ENCODE measurements at regions not wholly inside any gene's neighbourhood (a gene's known extent, or its start where the extent isn't known, plus 50 kb on each side); places are given as distances from the start of the nearest gene placed in this dataset.

DNA sequence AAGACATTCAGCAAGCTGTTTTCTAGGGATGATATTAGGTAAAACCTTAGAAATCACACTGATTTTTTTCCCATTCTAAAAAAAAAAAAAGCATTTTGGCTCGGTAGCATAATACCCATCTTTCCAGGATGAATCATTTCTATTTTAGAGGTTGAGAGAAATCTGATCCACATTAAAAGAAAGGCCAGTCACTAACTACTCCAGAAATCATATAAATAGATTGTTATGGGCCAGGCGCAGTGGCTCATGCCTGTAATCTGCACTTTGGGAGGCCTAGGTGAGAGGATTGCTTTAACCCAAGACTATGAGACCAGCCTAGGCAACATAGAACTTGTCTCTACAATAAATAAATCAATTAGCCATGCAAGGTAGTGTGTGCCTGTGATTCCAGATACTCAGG is 164.3 kb downstream of the BAMBI start:
- Histone ChIP-seq H4K20me1 (ENCODE audit: insufficient read depth) (no peaks in the 10 kb centered on the region), H3K9ac (ENCODE audit: low read length) (no peak overlapping the region), H3K4me2 (ENCODE audit: low read length) (no peak overlapping the region), H3K9me2 (ENCODE audit: insufficient read depth) (no peaks in the 10 kb centered on the region), H3K27ac (ENCODE audit: low read depth, low read length) (no peak overlapping the region), H3K36me3 (ENCODE audit: control insufficient read depth in 1 of 2, insufficient read depth in 2 of 2, low read length in 2 of 2) (no peaks in the 10 kb centered on the region), H3K9me3 (ENCODE audit: control insufficient read depth in 1 of 2, insufficient read depth in 1 of 2, low read depth in 1 of 2, low read length in 2 of 2) (peaks cover 0 to 9% of the 10 kb centered on the region in 2 experiments; a peak in 2 of 4 replicates), H2AFZ (ENCODE audit: low read depth, low read length, poor library complexity, severe bottlenecking) (no peak overlapping the region), H3K4me1 (ENCODE audit: control insufficient read depth in 1 of 2, insufficient read depth in 2 of 2, low read length in 2 of 2) (peaks cover 25 to 30% of the 10 kb centered on the region in 2 experiments), H3K79me2 (ENCODE audit: insufficient read depth, low read length) (no peaks in the 10 kb centered on the region), H3K4me3 (replicated peaks in 1 of 2; ENCODE audit: low read depth in 1 of 2, low read length in 2 of 2) (no peak overlapping the region), H3K27me3 (ENCODE audit: insufficient read depth, low read length) (no peaks in the 10 kb centered on the region)
- ChIA-PET RAD21 (ENCODE audit: low non-redundant PET in 1 of 2, low total read pairs in 2 of 2, uncharacterized antibody in 2 of 2, unreplicated experiment in 2 of 2) (no interaction called here), POLR2A (no interaction called here), CTCF (no interaction called here)
- intact Hi-C loops (cut with micrococcal nuclease): no loop called here
- TF ChIP-seq EZH2phosphoT487 (IDR thresholded peaks at IDR 0.05; ENCODE audit: borderline replicate concordance): no peak
- no peak for TF ChIP-seq YY1 (IDR thresholded peaks at IDR 0.05; ENCODE audit: extremely low read depth, insufficient replicate concordance, low read depth, low read length)
- TF ChIP-seq SIN3A (IDR thresholded peaks at IDR 0.05; ENCODE audit: low read depth): no peak
- no peak for TF ChIP-seq CEBPB (IDR thresholded peaks at IDR 0.05; ENCODE audit: low read depth)
- TF ChIP-seq CBX3 (IDR thresholded peaks at IDR 0.05; ENCODE audit: low read depth): no peak
- TF ChIP-seq, protein P1, sequence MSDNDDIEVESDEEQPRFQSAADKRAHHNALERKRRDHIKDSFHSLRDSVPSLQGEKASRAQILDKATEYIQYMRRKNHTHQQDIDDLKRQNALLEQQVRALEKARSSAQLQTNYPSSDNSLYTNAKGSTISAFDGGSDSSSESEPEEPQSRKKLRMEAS (IDR thresholded peaks at IDR 0.05): no peak
- TF ChIP-seq EGR1 (IDR thresholded peaks at IDR 0.05; ENCODE audit: low read depth): no peak
- TF ChIP-seq, protein P2, sequence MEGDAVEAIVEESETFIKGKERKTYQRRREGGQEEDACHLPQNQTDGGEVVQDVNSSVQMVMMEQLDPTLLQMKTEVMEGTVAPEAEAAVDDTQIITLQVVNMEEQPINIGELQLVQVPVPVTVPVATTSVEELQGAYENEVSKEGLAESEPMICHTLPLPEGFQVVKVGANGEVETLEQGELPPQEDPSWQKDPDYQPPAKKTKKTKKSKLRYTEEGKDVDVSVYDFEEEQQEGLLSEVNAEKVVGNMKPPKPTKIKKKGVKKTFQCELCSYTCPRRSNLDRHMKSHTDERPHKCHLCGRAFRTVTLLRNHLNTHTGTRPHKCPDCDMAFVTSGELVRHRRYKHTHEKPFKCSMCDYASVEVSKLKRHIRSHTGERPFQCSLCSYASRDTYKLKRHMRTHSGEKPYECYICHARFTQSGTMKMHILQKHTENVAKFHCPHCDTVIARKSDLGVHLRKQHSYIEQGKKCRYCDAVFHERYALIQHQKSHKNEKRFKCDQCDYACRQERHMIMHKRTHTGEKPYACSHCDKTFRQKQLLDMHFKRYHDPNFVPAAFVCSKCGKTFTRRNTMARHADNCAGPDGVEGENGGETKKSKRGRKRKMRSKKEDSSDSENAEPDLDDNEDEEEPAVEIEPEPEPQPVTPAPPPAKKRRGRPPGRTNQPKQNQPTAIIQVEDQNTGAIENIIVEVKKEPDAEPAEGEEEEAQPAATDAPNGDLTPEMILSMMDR (IDR thresholded peaks at IDR 0.05 in 2 of 3, conservative IDR thresholded peaks at IDR 0.05 in 1 of 3; ENCODE audit: borderline replicate concordance in 1 of 3, insufficient read depth in 1 of 3, low read depth in 2 of 3, low read length in 2 of 3): no peak
- no peak for TF ChIP-seq SP1 (IDR thresholded peaks at IDR 0.05; ENCODE audit: low read depth)
- TF ChIP-seq, protein P3, sequence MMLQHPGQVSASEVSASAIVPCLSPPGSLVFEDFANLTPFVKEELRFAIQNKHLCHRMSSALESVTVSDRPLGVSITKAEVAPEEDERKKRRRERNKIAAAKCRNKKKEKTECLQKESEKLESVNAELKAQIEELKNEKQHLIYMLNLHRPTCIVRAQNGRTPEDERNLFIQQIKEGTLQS (IDR thresholded peaks at IDR 0.05): no peak
- TF ChIP-seq TCF7L2 (IDR thresholded peaks at IDR 0.05; ENCODE audit: borderline replicate concordance, extremely low read depth, insufficient read depth, insufficient read length): no peak
- no peak for TF ChIP-seq JUND (IDR thresholded peaks at IDR 0.05)
- TF ChIP-seq SRF (IDR thresholded peaks at IDR 0.05; ENCODE audit: low read depth): no peak
- TF ChIP-seq POLR2AphosphoS5 (IDR thresholded peaks at IDR 0.05; ENCODE audit: low read depth, low read length): no peak
- TF ChIP-seq FOSL1 (IDR thresholded peaks at IDR 0.05; ENCODE audit: low read depth): no peak
- TF ChIP-seq POLR2A (IDR thresholded peaks at IDR 0.05; ENCODE audit: borderline replicate concordance, extremely low read depth, insufficient read depth, insufficient read length): no peak
- no peak for TF ChIP-seq ZFX (IDR thresholded peaks at IDR 0.05)
- TF ChIP-seq, protein P4, sequence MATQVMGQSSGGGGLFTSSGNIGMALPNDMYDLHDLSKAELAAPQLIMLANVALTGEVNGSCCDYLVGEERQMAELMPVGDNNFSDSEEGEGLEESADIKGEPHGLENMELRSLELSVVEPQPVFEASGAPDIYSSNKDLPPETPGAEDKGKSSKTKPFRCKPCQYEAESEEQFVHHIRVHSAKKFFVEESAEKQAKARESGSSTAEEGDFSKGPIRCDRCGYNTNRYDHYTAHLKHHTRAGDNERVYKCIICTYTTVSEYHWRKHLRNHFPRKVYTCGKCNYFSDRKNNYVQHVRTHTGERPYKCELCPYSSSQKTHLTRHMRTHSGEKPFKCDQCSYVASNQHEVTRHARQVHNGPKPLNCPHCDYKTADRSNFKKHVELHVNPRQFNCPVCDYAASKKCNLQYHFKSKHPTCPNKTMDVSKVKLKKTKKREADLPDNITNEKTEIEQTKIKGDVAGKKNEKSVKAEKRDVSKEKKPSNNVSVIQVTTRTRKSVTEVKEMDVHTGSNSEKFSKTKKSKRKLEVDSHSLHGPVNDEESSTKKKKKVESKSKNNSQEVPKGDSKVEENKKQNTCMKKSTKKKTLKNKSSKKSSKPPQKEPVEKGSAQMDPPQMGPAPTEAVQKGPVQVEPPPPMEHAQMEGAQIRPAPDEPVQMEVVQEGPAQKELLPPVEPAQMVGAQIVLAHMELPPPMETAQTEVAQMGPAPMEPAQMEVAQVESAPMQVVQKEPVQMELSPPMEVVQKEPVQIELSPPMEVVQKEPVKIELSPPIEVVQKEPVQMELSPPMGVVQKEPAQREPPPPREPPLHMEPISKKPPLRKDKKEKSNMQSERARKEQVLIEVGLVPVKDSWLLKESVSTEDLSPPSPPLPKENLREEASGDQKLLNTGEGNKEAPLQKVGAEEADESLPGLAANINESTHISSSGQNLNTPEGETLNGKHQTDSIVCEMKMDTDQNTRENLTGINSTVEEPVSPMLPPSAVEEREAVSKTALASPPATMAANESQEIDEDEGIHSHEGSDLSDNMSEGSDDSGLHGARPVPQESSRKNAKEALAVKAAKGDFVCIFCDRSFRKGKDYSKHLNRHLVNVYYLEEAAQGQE (IDR thresholded peaks at IDR 0.05; ENCODE audit: low read depth): no peak
- TF ChIP-seq RAD21 (IDR thresholded peaks at IDR 0.05; ENCODE audit: low read depth): no peak
- no TSS peak for BruUV-seq (replicated peaks)
- no peak for ATAC-seq
- DNase-seq (ENCODE audit: low read depth, low spot score): no peak

All from HCT116 (cell line).